Liver (tissue), 8 donors: ENCODE measurements at regions not wholly inside any gene's neighbourhood (a gene's known extent, or its start where the extent isn't known, plus 50 kb on each side); places are given as distances from the start of the nearest gene placed in this dataset.

Experiments
- DNase-seq: peaks from one replicate; pipeline ENCODE4 v3.0.0-alpha.2; 2017; ENCODE audit warnings: low spot score
- H3K27ac ChIP-seq, 2 donors: one replicate each; pipeline ENCODE4 v1.7.0; 2013; ENCODE audit warnings: inconsistent platforms in 2 of 2, low read length in 2 of 2, control low read depth in 1 of 2, low read depth in 1 of 2, mild to moderate bottlenecking in 1 of 2
- H3K27me3 ChIP-seq, 4 donors: one replicate each; pipeline versions ENCODE4 v1.6.1 to v1.7.0; 2013; ENCODE audit warnings: low read length in 3 of 4, inconsistent platforms in 1 of 4, mild to moderate bottlenecking in 1 of 4, moderate library complexity in 1 of 4; ENCODE audit not compliant: control insufficient read depth in 4 of 4, insufficient read depth in 4 of 4
- H3K36me3 ChIP-seq, 4 donors: one replicate each; pipeline versions ENCODE4 v1.6.1 to v1.7.0; 2013; ENCODE audit warnings: low read length in 3 of 4, mild to moderate bottlenecking in 3 of 4, low read depth in 1 of 4, moderate library complexity in 1 of 4; ENCODE audit not compliant: control insufficient read depth in 4 of 4, insufficient read depth in 3 of 4
- H3K4me1 ChIP-seq, 4 donors: one replicate each; pipeline versions ENCODE4 v1.6.1 to v1.7.0; 2013; ENCODE audit warnings: low read length in 3 of 4, mild to moderate bottlenecking in 3 of 4, moderate library complexity in 1 of 4; ENCODE audit not compliant: control insufficient read depth in 4 of 4, insufficient read depth in 4 of 4
- H3K4me3 ChIP-seq, 3 donors: one replicate each; pipeline versions ENCODE4 v1.6.1 to v1.7.0; 2013; ENCODE audit warnings: low read length in 3 of 3, control low read depth in 1 of 3, low read depth in 1 of 3, mild to moderate bottlenecking in 1 of 3
- H3K9ac ChIP-seq, 2 donors: one replicate each; pipeline ENCODE4 v1.7.0; 2013; ENCODE audit warnings: low read length in 2 of 2, mild to moderate bottlenecking in 2 of 2, moderate library complexity in 2 of 2, control low read depth in 1 of 2, low read depth in 1 of 2
- H3K9me3 ChIP-seq, 4 donors: one replicate each; pipeline versions ENCODE4 v1.6.1 to v1.7.0; 2013; ENCODE audit warnings: low read length in 3 of 4; ENCODE audit not compliant: control insufficient read depth in 4 of 4
- EGR1 ChIP-seq, 2 donors: IDR thresholded peaks; 2 replicates each; pipeline ENCODE4 v1.6.1; 2016 to 2018; ENCODE audit warnings: antibody characterized with exemption in 2 of 2, low read depth in 2 of 2
- FOXA1 ChIP-seq: IDR thresholded peaks from 2 replicates; pipeline ENCODE4 v1.6.1; 2016; ENCODE audit warnings: antibody characterized with exemption
- FOXA2 ChIP-seq: IDR thresholded peaks from 2 replicates; pipeline ENCODE4 v1.6.1; 2016; ENCODE audit warnings: antibody characterized with exemption
- GABPA ChIP-seq, 2 donors: IDR thresholded peaks in 1 of 2; conservative IDR thresholded peaks in 1 of 2; 2 replicates each; pipeline ENCODE4 v1.6.1; 2016; ENCODE audit warnings: antibody characterized with exemption in 2 of 2, mild to moderate bottlenecking in 1 of 2, moderate library complexity in 1 of 2
- HNF4A ChIP-seq, 2 donors: conservative IDR thresholded peaks; 2 replicates each; pipeline ENCODE4 v1.6.1; 2016; ENCODE audit warnings: antibody characterized with exemption in 2 of 2, mild to moderate bottlenecking in 2 of 2
- HNF4G ChIP-seq: IDR thresholded peaks from 2 replicates; pipeline ENCODE4 v1.6.1; 2016; ENCODE audit warnings: antibody characterized with exemption
- JUND ChIP-seq, 2 donors: IDR thresholded peaks; 2 replicates each; pipeline ENCODE4 v1.6.1; 2016; ENCODE audit warnings: antibody characterized with exemption in 2 of 2
- NR2F2 ChIP-seq: IDR thresholded peaks from 2 replicates; pipeline ENCODE4 v1.6.1; 2016; ENCODE audit warnings: antibody characterized with exemption
- RAD21 ChIP-seq, 2 donors: IDR thresholded peaks; 2 replicates each; pipeline ENCODE4 v1.6.1; 2016; ENCODE audit warnings: antibody characterized with exemption in 2 of 2, mild to moderate bottlenecking in 2 of 2
- RXRA ChIP-seq, 2 donors: IDR thresholded peaks; 2 replicates each; pipeline ENCODE4 v1.6.1; 2017 to 2018; ENCODE audit warnings: antibody characterized with exemption in 2 of 2, mild to moderate bottlenecking in 1 of 2
- SP1 ChIP-seq: IDR thresholded peaks from 2 replicates; pipeline ENCODE4 v1.6.1; 2018; ENCODE audit warnings: antibody characterized with exemption, mild to moderate bottlenecking
- TAF1 ChIP-seq: conservative IDR thresholded peaks from 2 replicates; pipeline ENCODE4 v1.6.1; 2016; ENCODE audit warnings: antibody characterized with exemption, mild to moderate bottlenecking
- YY1 ChIP-seq: IDR thresholded peaks from 2 replicates; pipeline ENCODE4 v1.6.1; 2016; ENCODE audit warnings: antibody characterized with exemption, mild to moderate bottlenecking
- WGBS: extraction: QIAGEN DNeasy Blood & Tissue Kit; methylation state at CpG from one replicate; pipeline ENCODE4 v1.1.7; 2013; 5-methylcytosine and 5-hydroxymethylcytosine counted together
- TF ChIP-seq, protein P1 (sequence below): fragments of 150-350 bp; IDR thresholded peaks from 2 replicates; pipeline ENCODE4 v1.5.1; 2017; ENCODE audit warnings: improper control_type of control experiment, low read depth, low read length; ENCODE audit not compliant: missing input control
- TF ChIP-seq, protein P2 (sequence below): IDR thresholded peaks from 2 replicates; pipeline ENCODE4 v1.6.1; 2016; ENCODE audit warnings: antibody characterized with exemption
- TF ChIP-seq, protein P3 (sequence below): IDR thresholded peaks from 2 replicates; pipeline ENCODE4 v1.6.1; 2016; ENCODE audit warnings: antibody characterized with exemption
- TF ChIP-seq, protein P4 (sequence below): IDR thresholded peaks from 2 replicates; pipeline ENCODE4 v1.6.1; 2016; ENCODE audit warnings: antibody characterized with exemption, mild to moderate bottlenecking
- TF ChIP-seq, protein P5 (sequence below): IDR thresholded peaks from 2 replicates; pipeline ENCODE4 v1.6.1; 2016; ENCODE audit warnings: antibody characterized with exemption
- donor health status: healthy.
- donor health status: healthy.
- donor health status: healthy.
- donor health status: healthy.
- donor health status: healthy.

DNA sequence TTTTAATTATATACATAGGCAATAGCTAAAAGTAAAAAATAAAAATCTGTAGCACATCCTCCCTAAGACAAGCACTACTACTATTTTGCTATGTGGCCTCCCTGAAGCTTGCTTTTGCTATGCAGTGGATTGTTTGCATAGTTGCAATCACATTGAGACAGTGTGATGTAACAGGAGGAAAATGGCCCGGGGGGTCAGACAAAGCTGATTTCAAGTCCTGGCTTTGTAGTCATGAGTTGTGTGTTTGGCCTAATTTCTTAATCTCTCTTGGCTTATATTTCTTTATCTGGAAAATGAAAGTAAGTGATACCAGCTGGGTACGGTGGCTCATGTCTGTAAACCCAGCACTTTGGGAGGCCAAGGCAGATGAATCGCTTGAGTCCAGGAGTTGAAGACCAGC, 166.6 kb downstream of the LHFPL1 start:
- Histone ChIP-seq H3K4me1 (no peaks in the 10 kb centered on the region), H3K27ac (no peak overlapping the region), H3K27me3 (no peaks in the 10 kb centered on the region), H3K9ac (no peak overlapping the region), H3K9me3 (peaks cover 0 to 5% (median 1%) of the 10 kb centered on the region in 4 donors), H3K36me3 (no peaks in the 10 kb centered on the region), H3K4me3 (no peak overlapping the region)
- DNase-seq, result no peak
- 38% methylated on average over 3 of the region's 3 CpGs for WGBS
- no peak for TF ChIP-seq TAF1
- TF ChIP-seq RXRA (IDR thresholded peaks at IDR 0.05), result peak; percentile 47 to 54
- TF ChIP-seq HNF4A (conservative IDR thresholded peaks at IDR 0.05), result peak; percentile 65 to 69
- peak in 1 of 2 donors; percentile 21 for TF ChIP-seq RAD21 (IDR thresholded peaks at IDR 0.05)
- TF ChIP-seq SP1, result no peak
- TF ChIP-seq EGR1 (IDR thresholded peaks at IDR 0.05; ENCODE audit: low read depth in 2 of 2), result no peak
- no peak for TF ChIP-seq HNF4G
- TF ChIP-seq, protein P1, sequence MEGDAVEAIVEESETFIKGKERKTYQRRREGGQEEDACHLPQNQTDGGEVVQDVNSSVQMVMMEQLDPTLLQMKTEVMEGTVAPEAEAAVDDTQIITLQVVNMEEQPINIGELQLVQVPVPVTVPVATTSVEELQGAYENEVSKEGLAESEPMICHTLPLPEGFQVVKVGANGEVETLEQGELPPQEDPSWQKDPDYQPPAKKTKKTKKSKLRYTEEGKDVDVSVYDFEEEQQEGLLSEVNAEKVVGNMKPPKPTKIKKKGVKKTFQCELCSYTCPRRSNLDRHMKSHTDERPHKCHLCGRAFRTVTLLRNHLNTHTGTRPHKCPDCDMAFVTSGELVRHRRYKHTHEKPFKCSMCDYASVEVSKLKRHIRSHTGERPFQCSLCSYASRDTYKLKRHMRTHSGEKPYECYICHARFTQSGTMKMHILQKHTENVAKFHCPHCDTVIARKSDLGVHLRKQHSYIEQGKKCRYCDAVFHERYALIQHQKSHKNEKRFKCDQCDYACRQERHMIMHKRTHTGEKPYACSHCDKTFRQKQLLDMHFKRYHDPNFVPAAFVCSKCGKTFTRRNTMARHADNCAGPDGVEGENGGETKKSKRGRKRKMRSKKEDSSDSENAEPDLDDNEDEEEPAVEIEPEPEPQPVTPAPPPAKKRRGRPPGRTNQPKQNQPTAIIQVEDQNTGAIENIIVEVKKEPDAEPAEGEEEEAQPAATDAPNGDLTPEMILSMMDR, result no peak
- no peak for TF ChIP-seq NR2F2
- TF ChIP-seq FOXA1, result peak; percentile 17
- TF ChIP-seq YY1, result peak; percentile 55
- TF ChIP-seq, protein P2, sequence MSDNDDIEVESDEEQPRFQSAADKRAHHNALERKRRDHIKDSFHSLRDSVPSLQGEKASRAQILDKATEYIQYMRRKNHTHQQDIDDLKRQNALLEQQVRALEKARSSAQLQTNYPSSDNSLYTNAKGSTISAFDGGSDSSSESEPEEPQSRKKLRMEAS, result no peak
- TF ChIP-seq, protein P3, sequence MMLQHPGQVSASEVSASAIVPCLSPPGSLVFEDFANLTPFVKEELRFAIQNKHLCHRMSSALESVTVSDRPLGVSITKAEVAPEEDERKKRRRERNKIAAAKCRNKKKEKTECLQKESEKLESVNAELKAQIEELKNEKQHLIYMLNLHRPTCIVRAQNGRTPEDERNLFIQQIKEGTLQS, result peak; percentile 47
- TF ChIP-seq GABPA (IDR thresholded peaks at IDR 0.05 in 1 of 2, conservative IDR thresholded peaks at IDR 0.05 in 1 of 2), result no peak
- TF ChIP-seq, protein P4, sequence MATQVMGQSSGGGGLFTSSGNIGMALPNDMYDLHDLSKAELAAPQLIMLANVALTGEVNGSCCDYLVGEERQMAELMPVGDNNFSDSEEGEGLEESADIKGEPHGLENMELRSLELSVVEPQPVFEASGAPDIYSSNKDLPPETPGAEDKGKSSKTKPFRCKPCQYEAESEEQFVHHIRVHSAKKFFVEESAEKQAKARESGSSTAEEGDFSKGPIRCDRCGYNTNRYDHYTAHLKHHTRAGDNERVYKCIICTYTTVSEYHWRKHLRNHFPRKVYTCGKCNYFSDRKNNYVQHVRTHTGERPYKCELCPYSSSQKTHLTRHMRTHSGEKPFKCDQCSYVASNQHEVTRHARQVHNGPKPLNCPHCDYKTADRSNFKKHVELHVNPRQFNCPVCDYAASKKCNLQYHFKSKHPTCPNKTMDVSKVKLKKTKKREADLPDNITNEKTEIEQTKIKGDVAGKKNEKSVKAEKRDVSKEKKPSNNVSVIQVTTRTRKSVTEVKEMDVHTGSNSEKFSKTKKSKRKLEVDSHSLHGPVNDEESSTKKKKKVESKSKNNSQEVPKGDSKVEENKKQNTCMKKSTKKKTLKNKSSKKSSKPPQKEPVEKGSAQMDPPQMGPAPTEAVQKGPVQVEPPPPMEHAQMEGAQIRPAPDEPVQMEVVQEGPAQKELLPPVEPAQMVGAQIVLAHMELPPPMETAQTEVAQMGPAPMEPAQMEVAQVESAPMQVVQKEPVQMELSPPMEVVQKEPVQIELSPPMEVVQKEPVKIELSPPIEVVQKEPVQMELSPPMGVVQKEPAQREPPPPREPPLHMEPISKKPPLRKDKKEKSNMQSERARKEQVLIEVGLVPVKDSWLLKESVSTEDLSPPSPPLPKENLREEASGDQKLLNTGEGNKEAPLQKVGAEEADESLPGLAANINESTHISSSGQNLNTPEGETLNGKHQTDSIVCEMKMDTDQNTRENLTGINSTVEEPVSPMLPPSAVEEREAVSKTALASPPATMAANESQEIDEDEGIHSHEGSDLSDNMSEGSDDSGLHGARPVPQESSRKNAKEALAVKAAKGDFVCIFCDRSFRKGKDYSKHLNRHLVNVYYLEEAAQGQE, result no peak
- TF ChIP-seq, protein P5, sequence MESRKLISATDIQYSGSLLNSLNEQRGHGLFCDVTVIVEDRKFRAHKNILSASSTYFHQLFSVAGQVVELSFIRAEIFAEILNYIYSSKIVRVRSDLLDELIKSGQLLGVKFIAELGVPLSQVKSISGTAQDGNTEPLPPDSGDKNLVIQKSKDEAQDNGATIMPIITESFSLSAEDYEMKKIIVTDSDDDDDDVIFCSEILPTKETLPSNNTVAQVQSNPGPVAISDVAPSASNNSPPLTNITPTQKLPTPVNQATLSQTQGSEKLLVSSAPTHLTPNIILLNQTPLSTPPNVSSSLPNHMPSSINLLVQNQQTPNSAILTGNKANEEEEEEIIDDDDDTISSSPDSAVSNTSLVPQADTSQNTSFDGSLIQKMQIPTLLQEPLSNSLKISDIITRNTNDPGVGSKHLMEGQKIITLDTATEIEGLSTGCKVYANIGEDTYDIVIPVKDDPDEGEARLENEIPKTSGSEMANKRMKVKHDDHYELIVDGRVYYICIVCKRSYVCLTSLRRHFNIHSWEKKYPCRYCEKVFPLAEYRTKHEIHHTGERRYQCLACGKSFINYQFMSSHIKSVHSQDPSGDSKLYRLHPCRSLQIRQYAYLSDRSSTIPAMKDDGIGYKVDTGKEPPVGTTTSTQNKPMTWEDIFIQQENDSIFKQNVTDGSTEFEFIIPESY, result no peak
- TF ChIP-seq JUND (IDR thresholded peaks at IDR 0.05), result peak in 1 of 2 donors; percentile 45
- TF ChIP-seq FOXA2, result no peak
